Endothelial cell (in vitro differentiated cells): ENCODE measurements at regions not wholly inside any gene's neighbourhood (a gene's known extent, or its start where the extent isn't known, plus 50 kb on each side); places are given as distances from the start of the nearest gene placed in this dataset.

Experiments used
- DNase-seq: peaks from one replicate; pipeline ENCODE4 v3.0.0; 2021; ENCODE audit warnings: low spot score
- H3K27ac Mint-ChIP-seq: one replicate; pipeline ENCODE4 v1.8.0; 2021; ENCODE audit warnings: mixed read lengths, inconsistent platforms; ENCODE audit not compliant: unreplicated experiment
- H3K27me3 Mint-ChIP-seq: one replicate; pipeline ENCODE4 v1.8.0; 2021; ENCODE audit warnings: mild to moderate bottlenecking, moderate library complexity, mixed read lengths, inconsistent platforms; ENCODE audit not compliant: unreplicated experiment
- H3K36me3 Mint-ChIP-seq: one replicate; pipeline ENCODE4 v1.8.0; 2021; ENCODE audit warnings: mild to moderate bottlenecking, low read depth, mixed read lengths, inconsistent platforms; ENCODE audit not compliant: unreplicated experiment
- H3K4me1 Mint-ChIP-seq: one replicate; pipeline ENCODE4 v1.8.0; 2021; ENCODE audit warnings: mild to moderate bottlenecking, mixed read lengths, inconsistent platforms; ENCODE audit not compliant: unreplicated experiment
- H3K4me3 Mint-ChIP-seq: one replicate; pipeline ENCODE4 v1.8.0; 2021; ENCODE audit warnings: mild to moderate bottlenecking, mixed read lengths, inconsistent platforms; ENCODE audit not compliant: unreplicated experiment
- H3K9me3 Mint-ChIP-seq: one replicate; pipeline ENCODE4 v1.8.0; 2021; ENCODE audit warnings: mixed read lengths, inconsistent platforms; ENCODE audit not compliant: unreplicated experiment
- TF ChIP-seq, protein P1 (sequence below): fragments of 200-600 bp; sonication (generic); IDR thresholded peaks from one replicate; pipeline ENCODE4 v1.5.0; 2021; ENCODE audit warnings: antibody characterized with exemption; ENCODE audit not compliant: unreplicated experiment

DNA sequence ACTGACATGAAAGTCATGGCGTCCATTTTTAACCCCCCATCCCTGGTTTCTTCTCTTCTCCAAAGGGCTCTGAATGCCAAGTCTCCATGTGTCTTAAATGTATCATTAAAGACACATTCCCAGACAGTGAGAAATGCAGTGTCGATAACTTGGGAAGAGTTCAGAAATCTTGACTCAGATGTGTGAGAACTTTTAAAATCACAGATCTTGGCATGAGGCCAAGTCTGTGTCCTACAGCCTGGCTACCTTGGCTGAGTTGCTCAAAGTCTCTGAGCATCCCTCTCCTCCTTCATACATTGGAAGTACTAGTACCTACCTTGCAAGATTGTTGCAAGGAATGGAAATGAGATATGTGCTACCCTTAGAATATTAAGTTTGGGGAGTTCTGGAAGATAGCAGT lies 1046.5 kb upstream of the RBFOX1 start:
- Mint-ChIP-seq H3K27me3 (no peaks in the 10 kb centered on the region), H3K4me3 (no peak overlapping the region), H3K27ac (no peak overlapping the region), H3K4me1 (no peaks in the 10 kb centered on the region), H3K9me3 (no peaks in the 10 kb centered on the region), H3K36me3 (no peaks in the 10 kb centered on the region)
- TF ChIP-seq, protein P1, sequence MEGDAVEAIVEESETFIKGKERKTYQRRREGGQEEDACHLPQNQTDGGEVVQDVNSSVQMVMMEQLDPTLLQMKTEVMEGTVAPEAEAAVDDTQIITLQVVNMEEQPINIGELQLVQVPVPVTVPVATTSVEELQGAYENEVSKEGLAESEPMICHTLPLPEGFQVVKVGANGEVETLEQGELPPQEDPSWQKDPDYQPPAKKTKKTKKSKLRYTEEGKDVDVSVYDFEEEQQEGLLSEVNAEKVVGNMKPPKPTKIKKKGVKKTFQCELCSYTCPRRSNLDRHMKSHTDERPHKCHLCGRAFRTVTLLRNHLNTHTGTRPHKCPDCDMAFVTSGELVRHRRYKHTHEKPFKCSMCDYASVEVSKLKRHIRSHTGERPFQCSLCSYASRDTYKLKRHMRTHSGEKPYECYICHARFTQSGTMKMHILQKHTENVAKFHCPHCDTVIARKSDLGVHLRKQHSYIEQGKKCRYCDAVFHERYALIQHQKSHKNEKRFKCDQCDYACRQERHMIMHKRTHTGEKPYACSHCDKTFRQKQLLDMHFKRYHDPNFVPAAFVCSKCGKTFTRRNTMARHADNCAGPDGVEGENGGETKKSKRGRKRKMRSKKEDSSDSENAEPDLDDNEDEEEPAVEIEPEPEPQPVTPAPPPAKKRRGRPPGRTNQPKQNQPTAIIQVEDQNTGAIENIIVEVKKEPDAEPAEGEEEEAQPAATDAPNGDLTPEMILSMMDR: no peak
- no peak for DNase-seq

DNA sequence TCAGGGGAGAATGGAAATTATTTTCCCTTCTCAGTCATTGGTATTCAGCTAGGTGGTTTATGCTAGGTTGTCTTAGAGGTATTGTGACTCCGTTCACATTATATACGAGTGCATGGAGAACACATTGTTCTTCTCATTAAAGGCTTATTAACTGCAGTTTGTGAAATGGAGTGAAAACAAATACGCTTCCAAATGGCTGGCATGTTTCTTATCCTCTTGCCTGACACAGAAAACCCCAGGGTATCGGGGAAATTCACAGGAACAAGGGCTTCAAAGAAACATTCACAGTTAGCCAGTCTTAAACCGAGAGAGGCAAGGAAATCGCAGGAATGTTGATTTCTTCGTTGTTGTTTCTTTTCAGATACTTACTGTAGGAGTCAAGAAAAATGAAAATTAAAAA lies 1047.9 kb upstream of the RBFOX1 start:
- H3K4me3 Mint-ChIP-seq: no peak overlapping the region
- no peaks in the 10 kb centered on the region for H3K4me1 Mint-ChIP-seq
- H3K9me3 Mint-ChIP-seq: no peaks in the 10 kb centered on the region
- TF ChIP-seq, protein P1: no peak
- no peaks in the 10 kb centered on the region for H3K27me3 Mint-ChIP-seq
- H3K36me3 Mint-ChIP-seq: no peaks in the 10 kb centered on the region
- no peak overlapping the region for H3K27ac Mint-ChIP-seq
- DNase-seq: no peak

- Mint-ChIP-seq H3K4me1 (no peaks in the 10 kb centered on the region), H3K27me3 (no peaks in the 10 kb centered on the region), H3K36me3 (no peaks in the 10 kb centered on the region), H3K9me3 (no peaks in the 10 kb centered on the region), H3K27ac (no peak overlapping the region), H3K4me3 (no peak overlapping the region)
- no peak for DNase-seq
- TF ChIP-seq, protein P1: no peak
These were observed 1050.7 kb upstream of the RBFOX1 start for GRCh38 chr16:6281994-6282393.

- no peak for DNase-seq
- Mint-ChIP-seq H3K4me3 (no peak overlapping the region), H3K36me3 (no peaks in the 10 kb centered on the region), H3K4me1 (no peaks in the 10 kb centered on the region), H3K9me3 (no peaks in the 10 kb centered on the region), H3K27me3 (no peaks in the 10 kb centered on the region), H3K27ac (no peak overlapping the region)
- TF ChIP-seq, protein P1: no peak
These were observed 1051.4 kb upstream of the RBFOX1 start for GRCh38 chr16:6281274-6281673.

DNA sequence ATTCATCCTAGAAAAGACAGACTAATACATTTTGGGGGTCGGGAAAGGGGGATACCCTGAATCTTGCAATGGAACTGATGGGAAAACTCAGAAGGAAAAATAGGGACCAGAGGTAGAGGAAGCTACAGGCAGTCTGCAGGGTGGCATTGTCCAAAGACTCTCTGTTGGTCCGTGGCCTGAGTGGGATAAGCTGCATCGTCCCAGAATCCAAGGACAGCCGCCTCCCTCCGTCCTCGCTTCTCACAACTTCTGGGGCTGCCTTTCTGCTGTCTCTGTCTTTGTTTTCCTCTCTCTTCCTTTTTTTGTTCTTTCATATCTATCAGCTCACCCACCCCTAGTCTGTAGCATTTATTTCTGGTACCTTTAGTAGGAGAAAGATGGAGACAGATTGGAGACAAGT lies 1052.6 kb upstream of the RBFOX1 start:
- Mint-ChIP-seq H3K27me3 (no peaks in the 10 kb centered on the region), H3K4me3 (no peak overlapping the region), H3K36me3 (no peaks in the 10 kb centered on the region), H3K4me1 (no peaks in the 10 kb centered on the region), H3K27ac (no peak overlapping the region), H3K9me3 (no peaks in the 10 kb centered on the region)
- TF ChIP-seq, protein P1: no peak
- no peak for DNase-seq
